NCI-H345 (cell line): ENCODE measurements at regions not wholly inside any gene's neighbourhood (a gene's known extent, or its start where the extent isn't known, plus 50 kb on each side); places are given as distances from the start of the nearest gene placed in this dataset.

Experiments
- DNase-seq: peaks from one replicate; lab custom pipeline; 2025; lab: John Stamatoyannopoulos, UW

- DNase-seq: no peak
Measured at GRCh38 chr13:74784959-74785358, 650.8 kb upstream of the KLF12 start.

GRCh38 chr13:74778946-74779345 is 644.7 kb upstream of the KLF12 start:
- no peak for DNase-seq

GRCh38 chr13:74778087-74778486 is 643.9 kb upstream of the KLF12 start:
- DNase-seq: no peak

GRCh38 chr13:74774264-74774663 is 640.1 kb upstream of the KLF12 start:
- DNase-seq: no peak

GRCh38 chr13:74773248-74773647 is 639.0 kb upstream of the KLF12 start:
- no peak for DNase-seq

- no peak for DNase-seq
Measured at GRCh38 chr13:74771964-74772363, 637.8 kb upstream of the KLF12 start.

GRCh38 chr13:74770361-74770760 is 636.2 kb upstream of the KLF12 start:
- no peak for DNase-seq

GRCh38 chr13:74769333-74769732 is 635.1 kb upstream of the KLF12 start:
- no peak for DNase-seq

GRCh38 chr13:74768521-74769085 is 634.4 kb upstream of the KLF12 start:
- no peak for DNase-seq

GRCh38 chr13:74767050-74767449 is 632.8 kb upstream of the KLF12 start:
- DNase-seq: no peak

GRCh38 chr13:74765955-74766354 is 631.8 kb upstream of the KLF12 start:
- DNase-seq: no peak

GRCh38 chr13:74761801-74762757 is 627.9 kb upstream of the KLF12 start:
- no peak for DNase-seq

- no peak for DNase-seq
Measured at GRCh38 chr13:74758188-74758587, 624.0 kb upstream of the KLF12 start.

- no peak for DNase-seq
Measured at GRCh38 chr13:74755065-74755464, 620.9 kb upstream of the KLF12 start.

- peak; percentile 91 for DNase-seq
Measured at GRCh38 chr13:74751739-74752138, 617.5 kb upstream of the KLF12 start.

GRCh38 chr13:74747186-74747955 is 613.2 kb upstream of the KLF12 start:
- no peak for DNase-seq

- no peak for DNase-seq
Measured at GRCh38 chr13:74743992-74744391, 609.8 kb upstream of the KLF12 start.

GRCh38 chr13:74741732-74742131 is 607.5 kb upstream of the KLF12 start:
- DNase-seq: no peak

- peak; percentile 30 for DNase-seq
Measured at GRCh38 chr13:74732736-74733385, 598.7 kb upstream of the KLF12 start.

GRCh38 chr13:74731731-74732130 is 597.5 kb upstream of the KLF12 start:
- DNase-seq: no peak

- no peak for DNase-seq
Measured at GRCh38 chr13:74730556-74731331, 596.5 kb upstream of the KLF12 start.
